AG10803 (cell line): ENCODE measurements at regions not wholly inside any gene's neighbourhood (a gene's known extent, or its start where the extent isn't known, plus 50 kb on each side); places are given as distances from the start of the nearest gene placed in this dataset.
A peak's percentile ranks its signal among the peaks of the same experiment; 100 is the strongest.

ENCODE experiments used
- DNase-seq: peaks from one replicate; pipeline ENCODE4 v3.0.0; 2010; ENCODE audit warnings: low read depth
- H3K4me3 ChIP-seq: 2 replicates; pipeline ENCODE4 v1.5.1; 2011; ENCODE audit warnings: mild to moderate bottlenecking, low read length, control low read depth
- TF ChIP-seq, protein P1 (sequence below): conservative IDR thresholded peaks from 2 replicates; pipeline ENCODE4 v1.5.1; 2011; ENCODE audit warnings: mild to moderate bottlenecking, low read length, control low read depth, inconsistent platforms

DNA sequence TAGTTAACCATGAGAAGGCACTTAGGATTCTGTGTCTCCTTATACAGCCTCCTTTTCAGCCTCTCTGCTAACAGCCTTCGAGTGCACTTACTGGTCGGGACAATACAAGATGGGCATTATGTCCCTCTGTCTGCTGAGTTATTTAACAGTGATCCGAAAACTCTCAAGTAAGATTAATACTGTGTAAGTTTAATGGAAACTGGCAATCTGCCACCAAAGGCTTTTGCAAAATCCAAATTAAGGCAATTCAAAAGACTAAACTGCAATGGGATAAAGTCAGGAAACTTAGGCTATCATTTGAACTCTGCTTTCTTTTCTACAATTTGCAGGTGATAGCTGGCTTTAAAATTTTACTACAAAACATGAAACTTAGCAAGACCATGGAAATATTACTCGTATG, 477.8 kb downstream of the TFEC start:
- TF ChIP-seq, protein P1, sequence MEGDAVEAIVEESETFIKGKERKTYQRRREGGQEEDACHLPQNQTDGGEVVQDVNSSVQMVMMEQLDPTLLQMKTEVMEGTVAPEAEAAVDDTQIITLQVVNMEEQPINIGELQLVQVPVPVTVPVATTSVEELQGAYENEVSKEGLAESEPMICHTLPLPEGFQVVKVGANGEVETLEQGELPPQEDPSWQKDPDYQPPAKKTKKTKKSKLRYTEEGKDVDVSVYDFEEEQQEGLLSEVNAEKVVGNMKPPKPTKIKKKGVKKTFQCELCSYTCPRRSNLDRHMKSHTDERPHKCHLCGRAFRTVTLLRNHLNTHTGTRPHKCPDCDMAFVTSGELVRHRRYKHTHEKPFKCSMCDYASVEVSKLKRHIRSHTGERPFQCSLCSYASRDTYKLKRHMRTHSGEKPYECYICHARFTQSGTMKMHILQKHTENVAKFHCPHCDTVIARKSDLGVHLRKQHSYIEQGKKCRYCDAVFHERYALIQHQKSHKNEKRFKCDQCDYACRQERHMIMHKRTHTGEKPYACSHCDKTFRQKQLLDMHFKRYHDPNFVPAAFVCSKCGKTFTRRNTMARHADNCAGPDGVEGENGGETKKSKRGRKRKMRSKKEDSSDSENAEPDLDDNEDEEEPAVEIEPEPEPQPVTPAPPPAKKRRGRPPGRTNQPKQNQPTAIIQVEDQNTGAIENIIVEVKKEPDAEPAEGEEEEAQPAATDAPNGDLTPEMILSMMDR: no peak
- no peak overlapping the region for H3K4me3 ChIP-seq
- DNase-seq: no peak

DNA sequence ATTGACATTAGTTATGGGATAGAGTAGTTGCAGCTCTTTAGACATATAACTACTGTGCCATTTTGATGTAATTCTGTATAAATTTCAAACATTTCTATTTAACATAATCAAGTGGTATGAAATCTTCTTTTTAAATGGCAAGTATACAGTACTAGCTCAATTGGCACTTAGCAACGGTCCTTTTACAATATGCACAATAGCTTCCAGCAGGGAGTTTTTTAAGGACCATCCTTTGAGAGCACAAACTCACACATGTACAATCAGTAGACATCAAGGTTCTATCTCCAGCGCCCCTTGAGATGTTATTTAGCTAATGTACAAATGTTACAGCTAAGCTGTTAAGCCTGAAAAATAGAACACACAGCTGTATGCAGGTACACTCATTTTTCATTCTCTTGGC, 480.7 kb downstream of the TFEC start:
- TF ChIP-seq, protein P1: no peak
- no peak for DNase-seq
- H3K4me3 ChIP-seq: no peak overlapping the region

DNA sequence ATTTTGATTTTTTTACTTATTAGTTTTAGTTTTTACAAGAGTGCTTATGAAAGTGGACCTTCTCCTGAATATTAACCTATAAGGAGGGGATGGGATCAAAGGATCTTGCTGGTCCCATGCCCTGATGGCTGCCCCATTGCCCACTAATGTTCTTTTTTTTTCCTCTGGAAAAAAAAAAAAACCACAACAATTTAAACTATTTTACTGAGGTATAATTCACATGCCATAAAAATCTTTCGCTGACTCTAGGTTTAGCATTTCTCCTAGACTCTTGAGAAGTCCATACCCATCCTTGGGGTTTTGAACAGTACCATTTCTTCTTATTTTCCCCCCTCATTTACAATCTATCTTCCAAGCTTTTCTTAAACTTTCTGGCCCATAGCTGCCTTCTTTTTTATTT, 481.8 kb downstream of the TFEC start:
- TF ChIP-seq, protein P1: no peak
- peak; percentile 10 for DNase-seq
- H3K4me3 ChIP-seq: no peak overlapping the region

DNA sequence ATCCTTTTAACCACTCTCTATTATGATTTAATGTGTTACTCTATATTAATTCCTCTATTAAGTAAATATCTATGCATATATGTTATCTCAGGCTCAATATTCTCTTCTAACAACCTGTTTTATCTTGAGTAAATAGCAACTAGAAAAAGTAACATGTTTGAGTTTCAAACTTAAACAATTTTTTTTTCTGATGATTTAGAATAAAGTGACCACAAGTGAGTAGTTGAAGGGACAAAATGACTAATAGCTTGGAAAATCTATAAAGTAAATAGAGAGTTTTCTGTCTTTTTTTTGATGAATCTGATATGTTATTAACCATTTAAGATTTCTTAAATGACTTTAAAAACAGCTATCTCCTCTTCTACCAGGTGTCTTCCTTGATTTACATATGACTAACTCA, 483.8 kb downstream of the TFEC start:
- H3K4me3 ChIP-seq: no peak overlapping the region
- DNase-seq: no peak
- TF ChIP-seq, protein P1: no peak

DNA sequence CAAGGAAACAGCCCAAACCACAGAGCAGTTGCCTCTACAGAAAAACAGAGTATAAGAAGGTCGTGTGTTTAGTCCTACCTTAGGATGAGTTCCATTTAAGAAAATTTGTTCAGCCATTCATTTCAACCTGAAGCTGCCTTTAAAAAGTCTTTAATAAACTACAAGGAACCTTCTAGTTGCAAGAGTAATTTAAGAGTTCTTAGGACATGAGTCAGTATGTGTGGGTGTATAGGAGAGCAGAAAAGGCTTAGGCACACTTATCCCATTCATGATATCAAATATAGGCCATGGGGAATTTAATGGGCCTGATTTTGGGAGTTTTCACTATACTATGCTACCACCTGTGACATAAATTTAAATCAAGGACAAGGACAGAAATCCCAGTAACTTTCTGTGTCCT, 496.8 kb downstream of the TFEC start:
- DNase-seq: peak; percentile 5
- TF ChIP-seq, protein P1: no peak
- H3K4me3 ChIP-seq: no peak overlapping the region

DNA sequence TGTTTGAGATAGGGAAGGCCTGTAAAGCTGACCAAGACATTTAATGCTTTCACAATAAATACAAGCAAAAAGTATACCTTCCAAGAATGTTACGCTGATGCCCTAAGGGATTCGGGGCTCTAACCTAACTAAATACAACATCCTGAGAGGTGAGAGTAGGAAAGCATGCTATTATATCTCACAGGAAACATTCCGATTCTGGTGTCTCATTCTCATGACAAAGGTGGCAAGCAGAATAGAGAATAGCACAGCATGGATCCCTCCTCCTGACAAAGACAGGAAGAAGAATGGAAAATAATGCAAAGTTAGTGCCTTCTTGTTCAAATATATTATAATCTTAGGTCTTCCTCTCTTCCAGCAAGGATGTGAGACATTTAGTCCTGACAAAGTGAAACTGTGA, 504.3 kb downstream of the TFEC start:
- DNase-seq: no peak
- TF ChIP-seq, protein P1: no peak
- H3K4me3 ChIP-seq: no peak overlapping the region

DNA sequence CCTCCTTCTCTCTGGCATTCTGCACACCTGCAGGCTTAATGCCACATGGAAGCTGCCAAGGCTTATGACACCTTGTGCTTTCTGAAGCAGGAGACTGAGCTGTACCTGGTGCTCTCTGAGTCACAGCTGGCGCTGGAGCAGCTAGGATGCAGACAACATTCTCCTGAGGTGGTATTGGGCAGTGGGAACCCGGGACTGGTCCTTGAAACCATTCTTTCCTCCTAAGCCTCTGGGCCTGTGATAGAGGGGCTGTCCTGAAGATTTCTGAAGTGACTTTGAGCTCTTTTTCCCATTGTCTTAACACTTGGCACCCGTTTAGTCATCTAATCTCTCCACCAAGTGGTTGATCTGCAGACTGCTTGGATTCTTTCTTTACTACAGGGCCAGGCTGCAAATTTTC, 508.4 kb downstream of the TFEC start:
- no peak for DNase-seq
- H3K4me3 ChIP-seq: no peak overlapping the region
- TF ChIP-seq, protein P1: no peak
